ENCODE measurements at regions not wholly inside any gene's neighbourhood (a gene's known extent, or its start where the extent isn't known, plus 50 kb on each side); places are given as distances from the start of the nearest gene placed in this dataset.

- Mint-ChIP-seq H3K27me3 (peaks cover 7% of the 10 kb centered on the region), H3K9me3 (peaks cover 3% of the 10 kb centered on the region), H3K27ac (no peak overlapping the region), H3K4me1 (no peaks in the 10 kb centered on the region), H3K4me3 (no peak overlapping the region), H3K36me3 (ENCODE audit: low read depth) (no peaks in the 10 kb centered on the region)
- no peak for ATAC-seq (replicated peaks)
These were observed 228.6 kb downstream of the DACT1 start for GRCh38 chr14:58866391-58866790.

GRCh38 chr14:58870961-58871360 is 233.2 kb downstream of the DACT1 start:
- no peak overlapping the region for H3K4me3 Mint-ChIP-seq

DNA sequence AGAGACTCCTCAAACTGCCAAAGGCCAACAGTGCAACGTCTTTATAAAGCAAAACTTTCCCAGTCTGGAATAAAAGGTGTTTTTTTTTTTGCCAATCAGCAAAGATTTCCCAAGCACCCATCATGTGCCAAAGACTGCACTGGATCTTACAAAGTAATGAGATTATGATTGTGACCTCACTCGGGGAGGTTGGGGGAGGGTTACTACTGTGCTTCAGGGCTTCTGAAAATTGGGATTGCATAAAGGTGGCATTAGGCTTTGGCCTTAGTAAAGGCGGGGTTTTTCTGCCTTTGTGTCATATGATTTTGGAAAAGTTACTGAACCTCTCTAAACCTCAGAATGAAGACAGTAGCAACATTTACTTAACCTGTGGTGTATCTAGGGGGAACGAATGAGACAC is 233.8 kb downstream of the DACT1 start:
- H3K27ac Mint-ChIP-seq = no peak overlapping the region
- no peak overlapping the region for H3K4me3 Mint-ChIP-seq
- H3K9me3 Mint-ChIP-seq = no peaks in the 10 kb centered on the region
- ATAC-seq (replicated peaks) = no peak
- no peaks in the 10 kb centered on the region for H3K36me3 Mint-ChIP-seq (ENCODE audit: low read depth)
- H3K4me1 Mint-ChIP-seq = no peaks in the 10 kb centered on the region
- no peaks in the 10 kb centered on the region for H3K27me3 Mint-ChIP-seq

More at GRCh38 chr14:58870961-58871360, 233.2 kb downstream of the DACT1 start:
- no peak overlapping the region for H3K27ac Mint-ChIP-seq
- no peaks in the 10 kb centered on the region for H3K9me3 Mint-ChIP-seq
- H3K36me3 Mint-ChIP-seq (ENCODE audit: low read depth) = no peaks in the 10 kb centered on the region
- H3K4me1 Mint-ChIP-seq = no peaks in the 10 kb centered on the region
- H3K27me3 Mint-ChIP-seq = no peaks in the 10 kb centered on the region
- no peak for ATAC-seq (replicated peaks)

GRCh38 chr14:58872061-58872460 is 234.3 kb downstream of the DACT1 start:
- H3K27ac Mint-ChIP-seq = no peak overlapping the region
- no peak for ATAC-seq (replicated peaks)
- no peaks in the 10 kb centered on the region for H3K36me3 Mint-ChIP-seq (ENCODE audit: low read depth)
- no peak overlapping the region for H3K4me3 Mint-ChIP-seq
- H3K27me3 Mint-ChIP-seq = no peaks in the 10 kb centered on the region
- no peaks in the 10 kb centered on the region for H3K9me3 Mint-ChIP-seq
- no peaks in the 10 kb centered on the region for H3K4me1 Mint-ChIP-seq

DNA sequence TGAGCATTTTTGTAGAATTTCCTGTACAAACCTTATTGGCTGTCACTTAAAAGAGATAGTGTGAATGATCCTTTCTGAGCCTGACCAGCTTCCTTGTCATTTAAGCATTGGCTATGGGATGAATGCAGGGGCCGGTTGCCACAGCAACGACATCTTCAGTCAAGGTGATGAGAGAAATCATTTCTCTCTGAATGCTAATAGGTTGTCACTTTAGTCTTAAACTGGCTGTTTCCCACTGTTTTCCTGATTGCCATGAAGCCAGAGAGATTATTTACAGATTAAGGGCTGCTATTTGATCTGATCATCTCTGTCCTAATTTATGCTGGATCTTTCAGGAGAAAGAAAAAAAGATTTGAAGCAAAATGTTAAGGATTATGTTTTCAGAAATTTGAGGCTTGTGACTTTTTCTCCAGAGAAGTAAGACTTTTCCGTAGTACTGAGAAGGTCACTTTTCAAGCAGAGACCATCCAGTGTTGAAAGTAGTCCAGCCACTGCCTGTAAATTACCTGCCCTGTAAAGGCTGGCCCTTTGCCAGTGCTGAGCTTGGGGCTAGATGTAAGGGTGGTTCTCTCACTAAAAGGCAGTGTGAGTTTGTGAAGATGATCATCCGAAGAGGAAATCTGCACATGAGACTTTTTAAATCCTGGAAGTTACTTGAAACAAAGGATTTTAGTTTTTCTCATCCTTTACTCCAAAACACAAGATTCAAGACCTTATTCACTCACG is 235.6 kb downstream of the DACT1 start:
- no peak for ATAC-seq (replicated peaks)
- Mint-ChIP-seq H3K4me3 (no peak overlapping the region), H3K4me1 (no peaks in the 10 kb centered on the region), H3K9me3 (no peaks in the 10 kb centered on the region), H3K27me3 (no peaks in the 10 kb centered on the region), H3K27ac (no peak overlapping the region), H3K36me3 (ENCODE audit: low read depth) (no peaks in the 10 kb centered on the region)

GRCh38 chr14:58875613-58876012 is 237.9 kb downstream of the DACT1 start:
- H3K27me3 Mint-ChIP-seq = no peaks in the 10 kb centered on the region
- H3K36me3 Mint-ChIP-seq (ENCODE audit: low read depth) = no peaks in the 10 kb centered on the region
- no peaks in the 10 kb centered on the region for H3K9me3 Mint-ChIP-seq
- H3K27ac Mint-ChIP-seq = no peak overlapping the region
- no peak overlapping the region for H3K4me3 Mint-ChIP-seq
- no peaks in the 10 kb centered on the region for H3K4me1 Mint-ChIP-seq
- no peak for ATAC-seq (replicated peaks)

- no peaks in the 10 kb centered on the region for H3K36me3 Mint-ChIP-seq (ENCODE audit: low read depth)
- H3K4me3 Mint-ChIP-seq = no peak overlapping the region
- ATAC-seq (replicated peaks) = no peak
- no peaks in the 10 kb centered on the region for H3K9me3 Mint-ChIP-seq
- no peak overlapping the region for H3K27ac Mint-ChIP-seq
- no peaks in the 10 kb centered on the region for H3K4me1 Mint-ChIP-seq
- no peaks in the 10 kb centered on the region for H3K27me3 Mint-ChIP-seq
These were observed 238.8 kb downstream of the DACT1 start for GRCh38 chr14:58876608-58877007.

DNA sequence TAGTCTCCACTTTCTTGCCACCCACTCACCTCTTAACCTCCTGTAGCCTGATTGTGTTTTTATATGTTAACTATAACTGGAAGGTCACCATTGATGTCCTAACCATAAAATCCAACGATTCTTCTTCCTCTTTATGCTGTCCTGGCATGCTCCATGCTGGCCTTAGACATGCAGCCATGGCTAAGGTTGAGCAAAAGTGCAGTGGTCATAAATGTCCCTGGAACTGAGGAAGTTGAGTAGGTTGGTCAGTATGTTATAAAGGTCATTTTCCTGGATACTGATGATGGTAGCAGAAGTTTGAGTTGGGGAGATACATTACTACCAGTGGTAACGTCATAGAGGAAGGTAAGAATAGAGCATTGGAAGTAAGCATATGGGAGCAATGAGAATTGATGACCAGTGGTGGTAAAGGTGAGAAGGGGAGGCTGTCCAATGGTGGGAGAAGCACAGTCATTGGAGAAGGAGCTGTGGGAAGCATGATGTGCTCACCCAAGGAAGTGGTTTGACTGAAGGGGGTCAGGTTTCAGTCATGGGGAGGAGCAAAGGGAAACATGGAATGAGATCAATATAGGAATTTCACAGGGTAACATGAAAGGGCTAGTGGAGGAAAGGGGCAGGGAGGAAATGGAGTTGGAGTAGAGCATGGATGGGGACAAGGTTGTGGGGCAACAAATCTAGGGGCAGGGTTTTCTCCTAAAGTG is 240.8 kb downstream of the DACT1 start:
- no peaks in the 10 kb centered on the region for H3K27me3 Mint-ChIP-seq
- ATAC-seq (replicated peaks) = no peak
- H3K27ac Mint-ChIP-seq = no peak overlapping the region
- no peak overlapping the region for H3K4me3 Mint-ChIP-seq
- H3K4me1 Mint-ChIP-seq = no peaks in the 10 kb centered on the region
- H3K36me3 Mint-ChIP-seq (ENCODE audit: low read depth) = no peaks in the 10 kb centered on the region
- no peaks in the 10 kb centered on the region for H3K9me3 Mint-ChIP-seq

DNA sequence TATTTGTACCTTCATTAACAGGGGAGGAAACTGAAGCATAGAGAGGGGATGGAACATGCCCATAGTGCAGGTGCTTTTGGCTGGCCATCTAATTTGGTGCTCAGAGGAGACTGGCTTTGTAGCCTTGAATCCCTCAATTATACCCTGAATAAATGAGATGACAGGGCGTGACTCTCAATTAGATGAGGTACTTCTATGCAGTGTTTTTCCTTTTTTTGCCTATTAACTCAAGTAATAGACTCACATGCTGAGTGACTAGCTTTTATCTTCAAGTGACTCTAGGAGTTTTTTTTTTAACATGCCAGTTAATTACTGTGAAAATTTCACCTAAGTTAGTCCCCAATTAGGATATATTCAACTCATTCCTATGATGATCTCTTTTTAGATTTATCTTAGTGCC is 243.7 kb downstream of the DACT1 start:
- no peaks in the 10 kb centered on the region for H3K27me3 Mint-ChIP-seq
- no peaks in the 10 kb centered on the region for H3K9me3 Mint-ChIP-seq
- no peak for ATAC-seq (replicated peaks)
- no peak overlapping the region for H3K4me3 Mint-ChIP-seq
- H3K27ac Mint-ChIP-seq = no peak overlapping the region
- no peaks in the 10 kb centered on the region for H3K36me3 Mint-ChIP-seq (ENCODE audit: low read depth)
- no peaks in the 10 kb centered on the region for H3K4me1 Mint-ChIP-seq

DNA sequence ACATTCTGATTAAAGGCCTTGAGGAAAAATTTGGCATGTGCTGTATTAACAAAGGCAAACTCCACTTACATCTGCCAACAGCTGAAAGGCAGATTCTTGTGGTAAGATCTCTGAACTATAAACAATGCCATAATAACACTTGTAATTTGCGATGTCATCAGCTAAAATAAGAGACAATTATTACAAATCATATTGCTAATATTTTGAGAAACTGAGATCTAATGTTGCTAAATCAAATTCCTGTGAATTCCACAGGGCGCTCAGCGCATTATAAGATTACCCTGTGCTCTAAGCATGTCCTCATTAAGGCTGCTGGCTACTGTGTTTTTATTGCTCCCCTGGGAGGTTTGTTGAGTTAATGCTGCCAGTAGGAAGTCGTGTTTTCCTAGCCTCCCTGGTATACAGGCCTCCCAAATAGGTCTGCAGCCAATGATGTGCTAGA is 244.8 kb downstream of the DACT1 start:
- H3K36me3 Mint-ChIP-seq (ENCODE audit: low read depth) = no peaks in the 10 kb centered on the region
- no peaks in the 10 kb centered on the region for H3K27me3 Mint-ChIP-seq
- H3K27ac Mint-ChIP-seq = no peak overlapping the region
- ATAC-seq (replicated peaks) = no peak
- H3K9me3 Mint-ChIP-seq = no peaks in the 10 kb centered on the region
- no peaks in the 10 kb centered on the region for H3K4me1 Mint-ChIP-seq
- H3K4me3 Mint-ChIP-seq = no peak overlapping the region

DNA sequence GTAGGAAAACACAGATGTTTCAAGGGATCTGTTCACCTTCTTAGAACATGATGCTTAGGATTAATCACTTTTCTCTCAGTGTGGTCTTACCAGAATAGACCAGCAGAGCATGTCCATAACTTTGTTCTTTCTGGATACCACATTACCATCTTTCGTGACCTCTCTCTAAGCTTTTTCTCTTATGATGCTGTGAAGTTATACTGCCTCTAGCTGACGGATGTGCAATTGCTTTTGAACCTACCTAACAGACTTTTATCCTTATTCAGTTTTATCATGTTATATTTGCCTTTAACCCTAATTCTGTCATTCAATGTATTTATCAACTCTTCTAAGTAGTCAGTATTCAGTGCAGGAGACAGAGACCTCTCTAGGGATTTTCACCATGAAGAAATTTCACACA is 246.7 kb downstream of the DACT1 start:
- Mint-ChIP-seq H3K4me1 (no peaks in the 10 kb centered on the region), H3K36me3 (ENCODE audit: low read depth) (no peaks in the 10 kb centered on the region), H3K27ac (no peak overlapping the region), H3K4me3 (no peak overlapping the region), H3K9me3 (no peaks in the 10 kb centered on the region), H3K27me3 (no peaks in the 10 kb centered on the region)
- no peak for ATAC-seq (replicated peaks)

DNA sequence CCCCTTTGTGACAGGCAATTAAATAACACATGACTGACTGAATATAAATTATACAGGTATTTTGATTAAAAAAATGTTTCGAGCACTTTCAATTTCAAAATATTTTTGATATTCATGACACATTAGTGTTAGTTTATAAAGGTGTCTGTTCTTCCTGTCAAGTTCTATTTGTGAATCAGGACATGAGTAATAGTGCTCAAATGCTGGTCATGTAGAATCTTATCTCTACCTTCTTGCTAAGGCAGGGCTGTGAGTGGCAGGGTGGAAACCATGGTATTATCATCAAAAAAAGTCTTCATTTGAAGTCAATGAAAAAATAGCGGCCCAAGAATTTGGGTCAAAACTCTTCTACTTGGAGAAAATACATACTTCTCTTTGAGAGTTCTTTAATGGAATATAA is 250.2 kb downstream of the DACT1 start:
- no peak overlapping the region for H3K4me3 Mint-ChIP-seq
- ATAC-seq (replicated peaks) = no peak

GRCh38 chr14:58898655-58899316 is 261.0 kb downstream of the DACT1 start:
- Mint-ChIP-seq H3K36me3 (ENCODE audit: low read depth) (no peaks in the 10 kb centered on the region), H3K4me3 (no peak overlapping the region), H3K4me1 (no peaks in the 10 kb centered on the region), H3K27ac (no peak overlapping the region), H3K9me3 (peaks cover 3% of the 10 kb centered on the region), H3K27me3 (peaks cover 7% of the 10 kb centered on the region)
- no peak for ATAC-seq (replicated peaks)

More for the DNA sequence above, 250.2 kb downstream of the DACT1 start:
- Mint-ChIP-seq H3K27ac (no peak overlapping the region), H3K9me3 (no peaks in the 10 kb centered on the region), H3K4me1 (no peaks in the 10 kb centered on the region), H3K27me3 (peaks cover 5% of the 10 kb centered on the region), H3K36me3 (ENCODE audit: low read depth) (no peaks in the 10 kb centered on the region)

DNA sequence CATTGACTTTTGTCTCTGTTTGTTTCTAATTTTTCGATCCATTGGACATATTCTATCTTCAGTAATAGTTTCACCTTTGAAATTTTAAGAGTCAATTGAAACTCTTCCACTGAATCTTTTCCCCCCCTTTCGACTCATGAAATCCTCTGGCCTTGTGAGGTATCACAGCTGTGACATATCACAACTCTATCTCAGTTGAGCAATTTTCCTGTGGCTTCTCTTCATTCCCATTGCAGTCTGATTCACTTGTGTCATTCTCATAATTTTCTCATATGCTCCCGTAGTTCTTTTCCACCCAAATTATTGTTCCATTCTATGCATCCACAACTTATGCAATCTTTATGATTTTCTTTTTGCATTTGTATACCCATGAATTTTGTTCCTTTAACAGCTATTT is 261.6 kb downstream of the DACT1 start:
- no peaks in the 10 kb centered on the region for H3K36me3 Mint-ChIP-seq (ENCODE audit: low read depth)
- H3K4me1 Mint-ChIP-seq = no peaks in the 10 kb centered on the region
- peaks cover 3% of the 10 kb centered on the region for H3K9me3 Mint-ChIP-seq
- H3K27ac Mint-ChIP-seq = no peak overlapping the region
- H3K27me3 Mint-ChIP-seq = peaks cover 7% of the 10 kb centered on the region
- no peak for ATAC-seq (replicated peaks)
- H3K4me3 Mint-ChIP-seq = no peak overlapping the region

DNA sequence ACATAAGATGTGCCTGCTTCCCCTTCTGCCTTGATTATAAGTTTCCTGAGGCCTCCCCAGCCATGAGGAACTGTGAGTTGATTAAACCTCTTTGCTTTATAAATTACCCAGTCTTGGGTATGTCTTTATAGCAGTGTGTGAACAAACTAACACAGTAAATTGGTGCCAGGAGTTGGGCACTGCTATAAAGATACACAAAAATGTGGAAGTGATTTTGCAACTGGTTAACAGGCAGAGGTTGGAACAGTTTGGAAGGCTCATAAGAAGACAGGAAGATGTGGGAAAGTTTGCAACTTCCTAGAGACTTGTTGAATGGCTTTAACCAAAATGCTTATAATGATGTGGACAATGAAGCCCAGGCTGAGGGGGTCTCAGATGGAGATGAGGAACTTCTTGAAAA is 264.1 kb downstream of the DACT1 start:
- Mint-ChIP-seq H3K27me3 (peaks cover 7% of the 10 kb centered on the region), H3K27ac (no peak overlapping the region), H3K36me3 (ENCODE audit: low read depth) (no peaks in the 10 kb centered on the region), H3K4me3 (no peak overlapping the region), H3K9me3 (peaks cover 3% of the 10 kb centered on the region), H3K4me1 (no peaks in the 10 kb centered on the region)
- no peak for ATAC-seq (replicated peaks)

All from activated T-helper 17 cell treated with anti-CD3 and anti-CD28 coated beads, Interleukin-2, amount 50 U/mL, for 72 hours (primary cell).